ENCODE measurements at regions not wholly inside any gene's neighbourhood (a gene's known extent, or its start where the extent isn't known, plus 50 kb on each side); places are given as distances from the start of the nearest gene placed in this dataset.

GRCh38 chr15:38651328-38652038, 86.9 kb upstream of the RASGRP1 start:
- no peak for ATAC-seq
- H3K27me3 Mint-ChIP-seq (ENCODE audit: low read depth), result no peaks in the 10 kb centered on the region; the same call in 1 of the 2 replicates
- CTCF ChIA-PET, result interaction anchor here (1.4 to 5.0 kb wide), 2 partner anchors 39 to 88 kb away, joined by 6 to 31 read pairs; partner anchors contain the start of gene RASGRP1

More at GRCh38 chr15:38651328-38652038, 86.9 kb upstream of the RASGRP1 start:
- Mint-ChIP-seq H3K27ac (no peak overlapping the region), H3K36me3 (no peaks in the 10 kb centered on the region), H3K4me1 (peaks cover 19% of the 10 kb centered on the region), H3K9me3 (peaks cover 5% of the 10 kb centered on the region; the same call in 1 of the 2 replicates), H3K4me3 (no peak overlapping the region)
- TF ChIP-seq ZBTB43 (CRISPR knock-in tag; IDR thresholded peaks at IDR 0.05) (no peak), ZNF317 (CRISPR knock-in tag; IDR thresholded peaks at IDR 0.05; ENCODE audit: borderline replicate concordance, low read depth) (no peak), PRDM15 (CRISPR knock-in tag; IDR thresholded peaks at IDR 0.05) (no peak), E2F5 (CRISPR knock-in tag; IDR thresholded peaks at IDR 0.05) (no peak), TP53 (CRISPR knock-in tag; IDR thresholded peaks at IDR 0.05) (no peak), ATF2 (CRISPR knock-in tag; IDR thresholded peaks at IDR 0.05; ENCODE audit: borderline replicate concordance, low read depth) (no peak), TEAD4 (CRISPR knock-in tag; IDR thresholded peaks at IDR 0.05) (no peak), FOXJ3 (CRISPR knock-in tag; IDR thresholded peaks at IDR 0.05; ENCODE audit: borderline replicate concordance) (no peak), ESRRA (CRISPR knock-in tag; IDR thresholded peaks at IDR 0.05; ENCODE audit: borderline replicate concordance) (no peak), SOX15 (CRISPR knock-in tag; IDR thresholded peaks at IDR 0.05) (no peak), ZNF416 (CRISPR knock-in tag; IDR thresholded peaks at IDR 0.05) (no peak), ELF4 (CRISPR knock-in tag; IDR thresholded peaks at IDR 0.05; ENCODE audit: low read depth) (no peak), CDX4 (CRISPR knock-in tag; IDR thresholded peaks at IDR 0.05; ENCODE audit: borderline replicate concordance) (no peak), ZNF281 (CRISPR knock-in tag; IDR thresholded peaks at IDR 0.05) (no peak), ZNF532 (CRISPR knock-in tag; IDR thresholded peaks at IDR 0.05; ENCODE audit: borderline replicate concordance) (no peak)
- POLR2A ChIA-PET, result no interaction called here
- DNase-seq (ENCODE audit: low spot score), result no peak
